Globus pallidus (tissue), 1 donor: ENCODE measurements at regions not wholly inside any gene's neighbourhood (a gene's known extent, or its start where the extent isn't known, plus 50 kb on each side); places are given as distances from the start of the nearest gene placed in this dataset.

Experiments used
- DNase-seq: peaks from one replicate; pipeline ENCODE4 v3.0.0-alpha.2; 2015; ENCODE audit warnings: low spot score

DNA sequence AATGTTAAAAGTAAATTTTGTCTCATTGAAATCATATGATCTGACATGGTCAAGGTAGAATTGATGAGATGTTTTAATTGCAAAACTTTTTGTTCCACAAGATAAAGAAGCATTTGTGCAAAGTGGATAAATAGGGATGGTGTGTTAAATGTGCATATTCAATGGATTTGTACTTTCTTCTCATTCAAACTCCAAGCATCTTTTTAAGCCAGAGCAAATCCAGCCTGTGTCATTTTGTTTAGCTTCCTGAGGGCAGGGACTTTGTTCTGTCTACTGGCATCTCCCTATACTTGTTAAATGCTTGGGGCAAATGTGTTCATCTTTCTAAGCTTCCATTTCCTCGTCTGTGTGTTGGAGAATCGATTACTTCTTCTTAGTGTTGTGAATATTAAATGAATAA lies 200.3 kb downstream of the SLIT2 start:
- DNase-seq: no peak

DNA sequence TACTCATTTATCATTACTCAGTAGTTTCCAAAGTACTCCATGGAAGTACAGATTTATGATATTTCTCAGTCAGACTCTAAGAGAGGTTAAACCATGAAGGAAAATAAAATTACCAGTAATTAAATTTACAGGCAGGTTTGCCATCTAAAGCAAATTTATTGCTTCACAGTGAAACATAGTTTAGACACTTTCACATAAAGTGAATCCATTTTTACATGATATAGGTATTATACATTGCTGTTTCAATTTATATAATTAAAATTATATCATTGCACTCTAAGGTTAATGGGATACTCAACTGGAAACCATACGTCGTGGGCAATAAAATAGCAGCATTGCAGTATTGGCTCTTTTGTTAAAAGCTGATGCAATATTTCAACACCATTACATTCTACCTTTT lies 202.8 kb downstream of the SLIT2 start:
- DNase-seq: no peak

DNA sequence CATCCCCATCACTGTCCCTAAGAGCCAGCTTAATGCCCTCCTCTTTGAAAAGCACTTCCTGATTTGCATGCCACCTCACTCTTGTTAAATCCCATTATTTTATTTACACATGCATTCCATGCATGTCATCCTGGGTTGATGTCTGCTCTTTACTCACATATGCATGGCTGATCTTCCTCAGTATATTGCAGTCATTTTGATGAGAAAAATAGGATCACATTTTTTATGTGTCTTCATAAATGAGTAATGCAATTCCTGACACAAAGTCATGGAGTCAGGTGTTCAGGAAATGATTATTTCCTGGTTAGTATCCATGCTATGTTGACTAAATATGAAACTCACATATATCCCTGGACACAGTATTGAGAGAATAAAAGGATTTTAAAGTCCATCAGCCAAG lies 204.7 kb downstream of the SLIT2 start:
- no peak for DNase-seq

DNA sequence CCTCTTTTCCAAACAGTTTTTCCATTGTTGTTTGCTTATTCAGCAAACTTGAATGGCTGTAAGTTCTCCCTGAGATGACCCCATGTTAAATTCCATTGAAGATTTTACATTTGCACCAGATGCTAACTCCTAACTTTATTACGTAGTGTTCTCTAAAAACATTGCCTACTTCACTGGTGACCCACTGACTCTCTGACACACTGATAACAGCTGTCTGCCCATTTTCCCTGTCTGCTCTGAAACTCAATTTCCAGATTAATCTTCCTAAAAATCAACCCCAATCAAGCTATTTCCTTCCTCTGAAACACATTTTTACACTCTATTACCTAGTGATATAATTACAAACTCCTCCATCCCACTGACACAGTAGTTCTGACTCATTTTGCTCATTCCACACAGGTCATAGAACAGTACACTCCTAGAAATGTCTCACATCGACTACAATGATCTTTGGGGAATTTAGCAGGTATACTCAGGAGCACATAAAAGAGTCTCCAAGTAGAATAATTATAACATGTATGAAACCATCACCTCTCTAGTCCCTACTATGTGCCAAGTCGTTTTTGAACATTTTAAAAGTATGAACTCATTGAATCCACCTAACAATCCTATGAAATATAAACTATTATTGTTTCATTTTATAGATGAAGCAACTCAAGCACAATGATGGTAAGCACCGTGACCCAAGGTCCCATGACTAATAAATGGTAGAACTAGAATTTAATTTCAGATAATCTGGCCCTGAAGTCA lies 210.9 kb downstream of the SLIT2 start:
- no peak for DNase-seq

DNA sequence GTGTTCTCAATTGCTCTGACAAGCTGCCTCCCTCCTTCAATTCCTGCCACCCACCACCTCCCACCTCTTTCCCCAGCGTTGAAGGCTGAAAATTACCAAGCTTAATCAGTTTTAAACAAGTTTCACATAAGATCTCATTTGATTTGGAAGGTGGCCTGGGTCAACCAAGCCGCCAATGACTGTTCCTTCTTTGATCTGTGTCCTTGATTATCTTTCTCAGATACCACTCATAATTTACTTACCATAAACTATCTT lies 211.4 kb downstream of the SLIT2 start:
- DNase-seq: no peak

DNA sequence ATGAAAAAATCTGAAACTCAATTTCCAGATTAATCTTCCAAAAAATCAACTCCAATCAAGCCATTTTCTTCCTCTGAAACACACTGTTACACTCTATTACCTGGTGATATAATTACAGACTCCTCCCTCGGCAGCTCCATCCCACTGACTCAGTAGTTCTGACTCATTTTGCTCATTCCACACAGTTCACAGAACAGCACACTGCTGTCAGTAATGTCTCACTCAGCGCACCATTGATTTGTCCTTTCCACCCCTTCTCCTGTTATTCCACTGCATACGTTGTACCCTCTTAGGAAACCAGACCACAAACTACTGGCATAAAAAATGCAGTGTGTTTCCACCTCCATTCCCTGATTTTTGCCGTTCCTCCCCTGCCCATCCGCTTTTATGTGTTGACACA lies 212.7 kb downstream of the SLIT2 start:
- no peak for DNase-seq

DNA sequence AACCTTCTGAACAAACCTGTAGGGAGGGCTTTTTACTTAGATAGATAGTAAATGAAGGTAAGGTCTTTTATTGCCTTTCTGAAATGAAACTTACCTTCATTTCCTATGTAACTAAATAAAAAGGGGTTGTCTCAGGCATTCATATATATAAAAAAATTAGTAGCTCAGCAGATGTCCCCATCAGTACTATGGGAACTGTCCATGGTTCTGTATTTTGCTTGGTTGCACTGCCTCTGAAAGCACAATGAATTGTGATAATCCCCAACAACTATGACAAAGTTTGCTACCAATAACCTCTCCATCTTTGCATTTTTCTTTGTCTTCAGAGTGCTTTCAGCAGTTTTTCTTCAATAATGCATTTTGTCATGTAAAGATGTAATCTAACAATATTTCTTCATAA lies 222.4 kb downstream of the SLIT2 start:
- no peak for DNase-seq

DNA sequence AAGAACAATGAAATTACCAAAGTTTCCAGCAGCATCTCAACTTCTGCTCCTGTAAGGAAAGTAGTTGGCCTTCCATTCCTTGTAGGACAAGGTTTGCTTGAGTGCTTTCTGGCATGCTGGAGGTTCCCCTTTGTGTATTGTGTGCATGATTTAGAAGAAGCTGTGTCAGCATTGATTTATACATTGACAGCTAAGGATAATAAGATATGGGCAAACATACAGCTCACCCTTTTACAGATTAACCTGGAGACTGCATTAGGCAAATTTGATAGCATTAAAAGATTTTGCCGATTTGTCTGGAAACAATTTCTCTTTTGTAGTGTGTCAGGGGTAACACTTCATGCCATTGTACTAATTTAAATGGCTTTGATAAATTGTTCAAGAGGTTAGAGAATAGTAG lies 221.8 kb upstream of the PACRGL start:
- DNase-seq: no peak

DNA sequence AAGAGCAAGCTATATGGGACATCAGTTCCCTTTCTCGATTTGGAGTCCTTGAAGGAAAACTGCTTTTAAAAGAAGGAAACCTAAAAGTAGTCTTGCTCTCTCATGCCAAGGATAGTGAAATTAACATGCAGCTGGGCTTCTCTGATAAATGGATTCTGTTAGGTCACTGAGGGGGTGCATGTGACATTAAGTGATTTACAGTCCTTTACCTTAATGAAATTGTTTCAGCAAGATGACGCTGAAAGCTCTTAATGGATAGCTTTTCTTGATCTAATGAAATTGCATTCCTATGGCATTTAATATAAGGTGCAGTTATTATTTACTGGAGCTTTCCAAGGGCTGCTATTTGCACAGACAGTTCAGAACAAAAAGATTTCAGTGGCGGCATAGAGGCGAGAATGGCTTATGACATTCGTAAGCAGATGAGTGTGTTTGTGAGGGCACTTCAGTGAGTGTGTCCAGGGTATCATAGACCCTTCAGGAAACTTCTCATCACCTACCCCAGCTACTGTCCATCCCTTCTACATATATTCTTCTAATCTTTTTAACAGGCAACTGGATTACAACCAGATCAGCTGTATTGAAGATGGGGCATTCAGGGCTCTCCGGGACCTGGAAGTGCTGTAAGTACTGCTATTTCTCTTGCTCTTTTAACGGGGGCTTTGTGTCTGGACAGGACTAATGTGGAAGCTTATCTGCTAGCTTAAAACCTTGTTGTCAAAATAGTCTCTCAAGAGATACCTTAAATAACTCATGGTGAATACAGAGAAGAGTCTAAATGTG lies 219.9 kb upstream of the PACRGL start:
- no peak for DNase-seq

DNA sequence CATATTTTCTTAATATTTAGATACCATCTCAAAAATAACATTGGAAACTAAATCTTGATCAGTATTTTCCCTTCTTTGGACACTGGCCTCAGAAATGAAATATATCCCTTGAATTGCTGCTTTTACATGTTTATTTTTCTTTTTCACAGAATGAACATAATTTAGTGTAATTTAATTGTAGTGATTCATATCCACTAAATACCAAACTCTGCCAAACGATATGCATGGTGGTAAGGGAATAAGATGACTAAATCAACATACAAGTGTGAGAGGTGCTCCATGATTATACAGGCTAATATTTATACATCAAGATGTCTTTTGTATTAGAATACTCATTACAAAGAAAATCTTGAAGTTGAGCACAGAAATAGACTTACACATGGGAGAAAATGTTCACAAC lies 216.8 kb upstream of the PACRGL start:
- no peak for DNase-seq

DNA sequence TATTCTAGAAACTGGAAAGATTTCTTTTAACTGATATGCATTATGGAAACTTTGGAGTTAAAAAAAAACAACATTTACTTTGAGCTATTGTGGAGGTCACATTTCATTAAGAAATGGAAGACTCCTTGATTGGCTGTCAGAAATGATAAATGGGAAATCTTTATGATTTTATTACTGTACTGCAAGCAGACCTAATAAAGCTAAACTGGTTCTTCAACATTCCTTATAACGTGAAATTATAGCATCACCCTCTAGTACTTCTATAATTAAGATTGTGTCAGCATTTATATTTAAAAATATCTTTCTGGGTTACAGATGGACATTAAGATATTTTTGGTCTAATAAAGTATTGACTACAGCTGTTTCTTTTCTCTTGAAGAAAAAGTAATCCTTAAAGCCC lies 213.8 kb upstream of the PACRGL start:
- DNase-seq: no peak

DNA sequence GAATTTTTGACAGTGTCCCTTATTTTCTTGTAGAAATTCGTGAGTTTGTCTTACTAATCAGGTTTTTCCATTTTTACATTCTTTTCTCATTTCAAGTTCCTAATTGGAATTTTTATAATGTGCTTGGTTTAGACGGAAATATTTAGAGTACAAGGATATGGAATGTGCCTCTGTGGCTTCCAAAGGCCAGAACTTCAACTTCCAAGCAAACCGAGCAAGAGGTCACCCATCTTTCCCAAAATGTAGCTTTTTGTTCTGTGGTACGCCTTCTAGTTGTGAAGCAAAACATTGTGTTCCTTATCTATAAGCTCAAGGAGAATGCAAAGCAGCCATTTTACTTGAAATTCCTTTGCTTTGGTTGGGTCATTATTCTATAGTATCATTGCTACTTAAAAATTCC lies 212.8 kb upstream of the PACRGL start:
- DNase-seq: no peak

DNA sequence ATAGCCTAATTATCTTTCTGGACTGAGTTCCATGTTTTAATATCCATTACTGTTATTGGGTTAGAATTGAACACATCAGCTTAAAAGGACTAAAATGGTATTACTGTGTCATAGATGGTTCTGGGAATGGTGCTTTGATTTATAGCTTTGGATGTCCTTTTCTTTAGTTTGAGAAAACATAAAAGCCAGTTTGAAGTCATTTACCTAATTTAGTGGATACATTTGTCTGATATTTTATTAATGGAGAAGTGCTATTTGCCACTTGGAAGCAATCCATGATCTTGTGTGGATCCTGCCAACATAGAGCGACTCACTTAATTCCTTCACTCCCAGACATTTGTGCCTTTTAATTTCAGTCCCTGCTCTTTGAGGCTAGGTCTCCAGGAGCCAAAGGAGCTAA lies 212.4 kb upstream of the PACRGL start:
- DNase-seq: no peak

DNA sequence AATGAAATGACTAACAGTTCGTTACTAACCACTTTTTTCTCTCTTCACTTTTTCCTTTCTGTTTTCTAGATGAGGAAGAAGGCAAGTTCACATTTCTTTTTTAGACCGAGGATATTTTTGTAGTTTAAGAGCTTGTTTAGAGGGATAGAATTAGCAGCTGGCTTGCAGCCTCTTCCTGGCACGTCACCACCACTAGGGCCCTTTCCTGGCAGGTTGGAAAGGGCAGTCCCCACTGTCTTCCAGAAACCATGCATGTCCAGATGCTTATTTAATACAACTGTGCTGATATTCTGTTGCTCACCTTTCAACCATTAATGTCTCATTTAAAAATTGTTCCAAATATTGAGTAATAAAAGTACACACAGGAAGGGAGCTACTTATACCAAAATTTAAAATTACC lies 209.5 kb upstream of the PACRGL start:
- DNase-seq: no peak

DNA sequence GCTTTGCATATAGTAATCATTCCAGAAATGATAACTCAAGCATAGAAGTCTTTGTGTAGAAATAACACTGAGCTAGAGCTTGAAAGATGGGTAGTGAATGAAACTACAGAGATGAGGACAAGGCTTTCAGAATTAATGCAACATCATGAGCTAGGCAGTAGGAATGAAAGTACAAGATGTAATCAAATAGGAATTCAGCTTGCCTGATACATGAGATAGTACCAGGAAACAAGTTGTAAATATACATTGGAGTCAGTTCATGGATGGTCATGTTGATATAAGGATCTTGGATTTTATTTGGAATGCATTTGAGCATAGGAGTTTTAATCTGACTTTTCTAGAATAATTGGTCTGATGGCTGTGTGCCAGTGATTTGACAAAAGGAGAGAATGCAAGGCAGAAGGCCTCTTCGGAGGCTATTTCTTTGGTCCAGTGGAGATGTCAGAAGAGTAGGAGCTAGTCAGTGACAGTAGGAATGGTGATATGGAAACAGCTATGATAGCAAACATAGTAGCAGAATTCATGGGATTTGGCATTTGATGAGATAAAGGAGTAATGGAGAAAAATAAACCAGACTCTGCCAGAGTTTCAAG lies 206.4 kb upstream of the PACRGL start:
- no peak for DNase-seq

DNA sequence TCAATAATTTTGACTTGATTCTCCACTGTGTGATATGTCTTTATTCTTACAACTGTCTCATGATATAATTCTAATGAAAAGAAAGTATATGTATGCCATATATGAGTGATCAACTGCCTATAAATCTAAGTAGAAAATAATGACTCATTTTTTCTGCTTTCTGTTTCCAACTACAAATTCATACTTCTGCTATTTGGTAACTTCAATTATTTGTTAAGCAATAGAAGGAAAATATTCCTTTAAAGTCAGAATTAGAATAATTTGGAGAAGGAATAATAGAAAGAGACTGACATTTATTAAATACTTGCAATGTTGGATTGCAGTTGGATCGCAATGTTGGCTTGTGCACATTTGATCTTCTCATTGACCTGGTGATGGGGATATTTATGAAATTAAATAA lies 204.2 kb upstream of the PACRGL start:
- no peak for DNase-seq

DNA sequence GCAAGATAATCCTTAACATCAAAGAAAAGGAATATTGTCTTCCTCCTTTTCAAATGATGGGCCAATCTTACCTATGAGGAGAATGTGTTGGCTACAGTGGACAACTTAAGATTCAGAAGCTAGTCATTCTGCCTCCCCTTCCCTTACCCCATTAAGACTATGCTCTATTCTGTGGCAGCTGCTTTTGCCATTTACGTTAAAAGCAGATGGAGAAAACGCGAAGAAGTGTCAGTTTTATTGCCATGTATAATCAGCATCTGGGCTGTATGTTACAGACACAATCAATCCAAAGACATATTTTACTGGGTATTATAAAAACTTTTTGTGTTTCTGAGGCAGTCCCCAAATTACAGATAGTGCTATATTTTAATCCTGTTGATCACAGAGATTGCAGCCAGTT lies 196.1 kb upstream of the PACRGL start:
- no peak for DNase-seq

DNA sequence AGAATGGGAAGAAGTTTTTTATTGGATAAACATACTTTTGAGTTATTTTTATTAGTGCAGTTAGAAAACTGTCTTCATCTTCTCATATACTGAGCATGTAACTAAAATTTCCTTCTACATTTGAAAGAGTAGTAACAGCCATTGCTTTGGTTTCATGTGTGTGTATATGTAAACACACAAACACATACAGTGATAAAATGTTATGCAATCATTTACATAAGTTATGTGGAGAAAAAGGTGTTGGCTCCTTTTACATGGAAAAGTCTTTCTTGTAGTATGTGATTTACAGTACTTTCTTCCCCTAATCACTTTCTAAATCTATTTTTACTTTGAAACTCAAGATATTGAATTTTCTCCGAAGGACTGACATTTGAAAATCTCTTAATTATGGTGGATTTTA lies 194.3 kb upstream of the PACRGL start:
- no peak for DNase-seq

DNA sequence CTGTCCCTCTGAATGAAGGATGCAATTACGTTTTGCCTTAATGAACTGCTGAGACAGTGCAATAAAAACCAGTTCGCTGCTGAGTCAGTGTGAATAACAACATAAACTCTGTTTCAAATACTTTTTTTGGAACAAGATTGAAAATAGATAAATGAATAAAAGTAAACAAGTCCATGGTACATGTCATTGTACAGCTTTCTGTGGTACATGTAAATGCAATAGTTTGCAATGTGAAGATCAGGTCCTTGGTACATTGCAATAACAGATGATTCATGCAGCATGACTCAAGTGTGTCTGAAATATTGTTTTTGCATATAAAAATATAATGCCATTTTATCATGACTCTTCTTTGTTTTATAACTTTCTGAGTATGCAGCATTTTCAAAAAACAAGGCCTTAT lies 193.4 kb upstream of the PACRGL start:
- no peak for DNase-seq

DNA sequence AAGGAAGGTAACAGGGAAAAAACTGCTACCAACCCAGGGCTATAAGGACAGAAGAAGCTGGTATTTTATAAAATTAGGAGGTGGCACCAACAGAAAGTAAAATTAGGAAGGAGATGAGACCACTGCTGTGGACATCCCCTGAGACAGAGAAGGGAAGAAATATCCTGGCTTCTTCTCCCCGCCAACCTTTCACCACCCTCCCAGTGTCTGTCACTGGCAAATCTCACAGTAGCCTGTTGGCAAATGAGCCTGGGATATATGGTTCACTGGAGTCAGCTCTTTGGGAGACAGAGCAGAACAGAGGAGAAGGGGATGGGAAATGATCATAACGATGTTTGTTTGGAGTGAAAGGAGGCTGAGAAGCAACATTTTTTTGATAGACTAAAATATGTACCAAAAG lies 190.9 kb upstream of the PACRGL start:
- DNase-seq: no peak

DNA sequence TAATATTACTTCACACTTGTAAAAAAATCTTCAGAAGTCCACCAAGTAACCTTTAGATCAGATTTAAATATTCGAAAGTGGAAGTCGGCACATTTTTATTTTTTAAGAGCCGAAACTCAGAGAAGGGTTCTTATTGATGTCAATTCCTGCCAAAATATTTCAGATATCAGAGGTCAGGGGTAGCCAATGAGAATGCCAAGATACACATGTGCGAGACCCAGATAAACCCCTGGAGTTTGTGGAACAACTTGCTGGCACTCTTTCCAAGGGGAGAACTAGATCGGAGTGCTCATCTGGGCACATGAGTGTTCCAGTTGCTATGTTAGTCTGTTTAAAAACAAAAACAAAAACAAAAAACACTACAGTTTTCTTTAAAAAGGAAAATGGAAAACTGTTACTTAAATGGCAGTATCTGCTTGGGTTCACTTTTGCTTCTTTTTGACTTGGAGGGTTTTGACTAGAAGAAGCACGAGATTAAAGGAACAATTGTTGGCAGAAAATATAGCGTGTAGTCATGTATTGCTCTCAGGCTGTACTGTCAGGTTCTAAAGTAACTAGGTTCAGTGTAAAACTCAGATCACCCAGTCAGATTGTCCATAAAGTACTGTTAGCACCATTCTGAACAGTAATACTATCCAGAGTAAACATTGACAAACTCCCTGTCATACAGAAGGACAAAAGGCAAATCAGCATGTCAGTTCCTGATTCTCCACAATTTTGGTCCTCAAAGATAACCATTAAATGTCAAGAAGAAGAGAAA lies 188.0 kb upstream of the PACRGL start:
- DNase-seq: no peak

DNA sequence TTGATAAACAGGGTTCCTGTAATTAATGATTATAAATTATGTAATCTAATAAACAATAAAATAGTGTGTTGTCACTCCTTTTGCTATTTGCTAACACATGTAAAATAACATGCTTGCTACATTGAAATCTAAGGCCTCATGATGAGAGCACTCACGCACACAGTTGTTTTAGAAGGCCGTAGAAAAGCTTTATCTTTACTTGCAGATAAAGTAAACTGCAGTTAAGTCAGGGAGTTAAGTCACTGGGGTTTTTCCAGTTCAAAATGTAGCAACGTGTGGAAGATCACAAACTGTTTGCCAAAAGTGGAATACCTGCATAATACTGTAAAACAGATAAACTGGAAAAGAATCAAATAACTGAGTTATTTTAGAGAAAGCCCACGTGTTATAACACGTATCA lies 187.3 kb upstream of the PACRGL start:
- DNase-seq: no peak

DNA sequence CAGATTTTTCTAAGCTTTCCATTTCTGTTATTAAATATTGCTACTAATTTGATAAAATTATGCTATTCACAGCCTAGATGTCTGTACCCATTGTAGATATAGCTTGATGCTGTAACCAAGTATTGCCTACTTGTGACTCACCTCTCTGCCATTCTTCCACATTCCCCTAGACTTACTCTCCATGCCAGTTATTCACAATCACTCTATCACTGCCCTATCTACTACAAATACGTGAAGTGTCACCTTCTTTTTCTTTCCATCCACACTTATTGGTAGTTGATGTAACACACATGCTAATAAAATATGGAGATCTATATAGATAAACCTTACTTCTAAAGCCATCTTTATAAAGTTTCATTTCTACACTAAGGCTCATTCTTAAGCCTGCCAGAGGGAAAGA lies 179.4 kb upstream of the PACRGL start:
- no peak for DNase-seq
